ENCODE measurements at regions not wholly inside any gene's neighbourhood (a gene's known extent, or its start where the extent isn't known, plus 50 kb on each side); places are given as distances from the start of the nearest gene placed in this dataset.

DNA sequence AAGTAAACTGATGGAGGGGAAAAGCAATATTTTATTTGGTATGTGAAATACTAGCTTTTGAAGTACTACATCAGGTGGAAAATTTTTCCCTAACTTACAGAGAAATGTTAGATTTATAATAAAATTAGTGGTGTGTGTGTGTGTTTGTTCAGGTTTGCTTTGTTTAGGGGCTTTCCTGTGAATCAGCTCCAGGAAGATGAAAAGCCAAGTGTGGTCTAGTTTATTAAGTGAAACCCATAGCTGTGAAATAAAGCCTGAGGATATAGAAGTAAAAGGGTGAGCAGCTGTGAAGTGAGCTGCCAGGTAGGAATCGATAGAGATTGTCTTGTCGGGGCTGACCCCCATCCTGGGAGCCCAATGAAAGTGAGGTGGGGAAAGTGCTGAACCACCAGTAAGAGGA is 347.6 kb upstream of the IMPG1 start:
- TF ChIP-seq, protein P1, sequence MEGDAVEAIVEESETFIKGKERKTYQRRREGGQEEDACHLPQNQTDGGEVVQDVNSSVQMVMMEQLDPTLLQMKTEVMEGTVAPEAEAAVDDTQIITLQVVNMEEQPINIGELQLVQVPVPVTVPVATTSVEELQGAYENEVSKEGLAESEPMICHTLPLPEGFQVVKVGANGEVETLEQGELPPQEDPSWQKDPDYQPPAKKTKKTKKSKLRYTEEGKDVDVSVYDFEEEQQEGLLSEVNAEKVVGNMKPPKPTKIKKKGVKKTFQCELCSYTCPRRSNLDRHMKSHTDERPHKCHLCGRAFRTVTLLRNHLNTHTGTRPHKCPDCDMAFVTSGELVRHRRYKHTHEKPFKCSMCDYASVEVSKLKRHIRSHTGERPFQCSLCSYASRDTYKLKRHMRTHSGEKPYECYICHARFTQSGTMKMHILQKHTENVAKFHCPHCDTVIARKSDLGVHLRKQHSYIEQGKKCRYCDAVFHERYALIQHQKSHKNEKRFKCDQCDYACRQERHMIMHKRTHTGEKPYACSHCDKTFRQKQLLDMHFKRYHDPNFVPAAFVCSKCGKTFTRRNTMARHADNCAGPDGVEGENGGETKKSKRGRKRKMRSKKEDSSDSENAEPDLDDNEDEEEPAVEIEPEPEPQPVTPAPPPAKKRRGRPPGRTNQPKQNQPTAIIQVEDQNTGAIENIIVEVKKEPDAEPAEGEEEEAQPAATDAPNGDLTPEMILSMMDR (conservative IDR thresholded peaks at IDR 0.05), result no peak
- TF ChIP-seq EZH2 (IDR thresholded peaks at IDR 0.05; ENCODE audit: low read depth), result no peak
